GM21423 (cell line): ENCODE measurements at regions not wholly inside any gene's neighbourhood (a gene's known extent, or its start where the extent isn't known, plus 50 kb on each side); places are given as distances from the start of the nearest gene placed in this dataset.

Experiments used
- ATAC-seq: cut with Tn5 transposase; IDR thresholded peaks from one replicate; pipeline ENCODE4 v1.9.1; 2021; ENCODE audit warnings: mild to moderate bottlenecking, moderate library complexity; ENCODE audit not compliant: unreplicated experiment

- no peak for ATAC-seq
Measured at GRCh38 chr13:105509981-105510762, 1025.3 kb downstream of the EFNB2 start.

- no peak for ATAC-seq
Measured at GRCh38 chr13:105506463-105506862, 1029.0 kb downstream of the EFNB2 start.

GRCh38 chr13:105502193-105502592 is 1033.3 kb downstream of the EFNB2 start:
- no peak for ATAC-seq

- ATAC-seq: no peak
Measured at GRCh38 chr13:105497597-105497996, 1037.9 kb downstream of the EFNB2 start.

GRCh38 chr13:105492216-105492615 is 1043.2 kb downstream of the EFNB2 start:
- ATAC-seq: no peak

- no peak for ATAC-seq
Measured at GRCh38 chr13:105491345-105491744, 1044.1 kb downstream of the EFNB2 start.

- no peak for ATAC-seq
Measured at GRCh38 chr13:105485081-105485480, 1050.4 kb downstream of the EFNB2 start.

GRCh38 chr13:105474983-105475610 is 1060.4 kb downstream of the EFNB2 start:
- ATAC-seq: no peak

- no peak for ATAC-seq
Measured at GRCh38 chr13:105471673-105472072, 1063.8 kb downstream of the EFNB2 start.

- no peak for ATAC-seq
Measured at GRCh38 chr13:105466376-105466775, 1069.1 kb downstream of the EFNB2 start.

- no peak for ATAC-seq
Measured at GRCh38 chr13:105465745-105466144, 1069.7 kb downstream of the EFNB2 start, which contains the start of gene DAOA. Gene DAOA, plus strand, starts transcription at chr13:105466045.

GRCh38 chr13:105465251-105465650 is 1070.2 kb downstream of the EFNB2 start:
- no peak for ATAC-seq

- no peak for ATAC-seq
Measured at GRCh38 chr13:105464249-105464648, 1071.2 kb downstream of the EFNB2 start.

- ATAC-seq: no peak
Measured at GRCh38 chr13:105463011-105463501, 1072.4 kb downstream of the EFNB2 start.

- ATAC-seq: no peak
Measured at GRCh38 chr13:105462098-105462497, 1073.4 kb downstream of the EFNB2 start.

- no peak for ATAC-seq
Measured at GRCh38 chr13:105452895-105453294, 1082.6 kb downstream of the EFNB2 start.

GRCh38 chr13:105450784-105451183 is 1084.7 kb downstream of the EFNB2 start:
- no peak for ATAC-seq

GRCh38 chr13:105448811-105449210 is 1086.7 kb downstream of the EFNB2 start:
- ATAC-seq: no peak

- ATAC-seq: no peak
Measured at GRCh38 chr13:105446197-105446596, 1089.3 kb downstream of the EFNB2 start.

- ATAC-seq: no peak
Measured at GRCh38 chr13:105445796-105446195, 1089.7 kb downstream of the EFNB2 start.

GRCh38 chr13:105442949-105443699 is 1092.3 kb downstream of the EFNB2 start:
- no peak for ATAC-seq
